GM12878 (cell line): ENCODE measurements at regions not wholly inside any gene's neighbourhood (a gene's known extent, or its start where the extent isn't known, plus 50 kb on each side); places are given as distances from the start of the nearest gene placed in this dataset.

Source experiments
- ATAC-seq: fragments of 200-7000 bp; cut with Tn5 transposase; 3 replicates; pipeline ENCODE4 v1.9.1; 2020; ENCODE audit warnings: mild to moderate bottlenecking, moderate library complexity
- BruUV-seq: library from RNA; stranded (reverse); fragments of 400-500 nt; replicated peaks from 2 replicates; lab custom pipeline; 2021; lab: Mats Ljungman, UMichigan
- CTCF ChIA-PET: fragments of 300-600 bp; sonication (Branson Sonifier 250); formaldehyde crosslinking; extraction: SDS; loops from one replicate; lab custom pipeline; 2021; ENCODE audit warnings: inconsistent platforms; lab: Yijun Ruan, JAX
- POLR2A ChIA-PET: fragments of 350-600 bp; formaldehyde crosslinking; extraction: SDS; loops from one replicate; lab custom pipeline; 2021; ENCODE audit warnings: inconsistent platforms; lab: Charles Lee
- RAD21 ChIA-PET: fragments of 300-600 bp; sonication (Branson Sonifier 250); formaldehyde crosslinking; loops from one replicate; lab custom pipeline; 2023; ENCODE audit warnings: antibody characterized with exemption; ENCODE audit not compliant: unreplicated experiment; lab: Charles Lee
- SMC1A ChIA-PET: fragments of 300-600 bp; sonication (Branson Sonifier 250); formaldehyde crosslinking; loops from one replicate; lab custom pipeline; 2023; ENCODE audit not compliant: unreplicated experiment, uncharacterized antibody; lab: Charles Lee
- DNase-seq: peaks from one replicate; pipeline ENCODE4 v3.0.0-alpha.2; 2011; ENCODE audit warnings: low read depth, low spot score
- FAIRE-seq: peaks from 3 replicates; lab custom pipeline; 2011; peaks lifted over from hg19 to GRCh38; lab: Jason Lieb, UNC
- H2AFZ ChIP-seq: 2 replicates; pipeline ENCODE4 v1.6.0; 2011; ENCODE audit warnings: low read depth, low read length, control low read depth; ENCODE audit not compliant: control insufficient read depth
- H3K27ac ChIP-seq: 2 replicates; pipeline ENCODE4 v1.5.1; 2011; ENCODE audit warnings: control low read depth; ENCODE audit not compliant: control insufficient read depth, insufficient read depth
- H3K27me3 ChIP-seq, 2 experiments: replicated peaks in 1 of 2; 2 replicates each; pipeline versions ENCODE4 v1.6.0 to v1.6.1; 2011; ENCODE audit warnings: low read length in 1 of 2; ENCODE audit not compliant: control insufficient read depth in 2 of 2, insufficient read depth in 2 of 2
- H3K36me3 ChIP-seq, 2 experiments: 2 replicates each; pipeline ENCODE4 v1.5.1; 2011; ENCODE audit warnings: low read length in 1 of 2; ENCODE audit not compliant: control insufficient read depth in 2 of 2, insufficient read depth in 2 of 2
- H3K4me1 ChIP-seq: 2 replicates; pipeline ENCODE4 v1.6.1; 2011; ENCODE audit warnings: mild to moderate bottlenecking, low read length, moderate library complexity, mixed read lengths; ENCODE audit not compliant: control insufficient read depth, insufficient read depth
- H3K4me2 ChIP-seq: 2 replicates; pipeline ENCODE4 v1.6.0; 2011; ENCODE audit warnings: control low read depth; ENCODE audit not compliant: control insufficient read depth, insufficient read depth
- H3K4me3 ChIP-seq: fragments of 200-600 bp; sonication (generic); 2 replicates; pipeline ENCODE4 v1.5.1; 2016
- H3K79me2 ChIP-seq: 2 replicates; pipeline ENCODE4 v1.6.0; 2011; ENCODE audit warnings: low read length; ENCODE audit not compliant: control insufficient read depth, insufficient read depth
- H3K9ac ChIP-seq: 2 replicates; pipeline ENCODE4 v1.8.0; 2011; ENCODE audit warnings: low read length, control low read depth, mixed read lengths; ENCODE audit not compliant: control insufficient read depth, insufficient read depth
- H3K9me3 ChIP-seq: replicated peaks from 3 replicates; pipeline ENCODE4 v1.5.1; 2011; ENCODE audit warnings: mild to moderate bottlenecking, low read length; ENCODE audit not compliant: control insufficient read depth, insufficient read depth
- H4K20me1 ChIP-seq: 2 replicates; pipeline ENCODE4 v1.6.0; 2011; ENCODE audit not compliant: control insufficient read depth, insufficient read depth
- CBX3 ChIP-seq: fragments of 200-600 bp; sonication (generic); IDR thresholded peaks from 2 replicates; pipeline ENCODE4 v1.6.1; 2016; ENCODE audit warnings: low read depth, borderline replicate concordance
- IKZF2 ChIP-seq, 2 experiments: fragments of 450-650 bp; IDR thresholded peaks; 2 replicates each; pipeline ENCODE4 v1.6.1; 2017; ENCODE audit warnings: mild to moderate bottlenecking in 2 of 2, moderate library complexity in 2 of 2
- KAT2A ChIP-seq: conservative IDR thresholded peaks from 2 replicates; pipeline ENCODE4 v1.6.1; 2011; ENCODE audit warnings: low read depth, low read length; ENCODE audit not compliant: control insufficient read depth
- KLF5 ChIP-seq: fragments of 450-650 bp; IDR thresholded peaks from 2 replicates; pipeline ENCODE4 v1.6.1; 2014; ENCODE audit warnings: mild to moderate bottlenecking; ENCODE audit not compliant: partially characterized antibody
- MAX ChIP-seq: IDR thresholded peaks from 2 replicates; pipeline ENCODE4 v1.6.1; 2012; ENCODE audit warnings: low read depth, low read length, improper control_type of control experiment
- MTA2 ChIP-seq: fragments of 450-650 bp; IDR thresholded peaks from 2 replicates; pipeline ENCODE4 v1.6.1; 2016; ENCODE audit warnings: low read depth, mild to moderate bottlenecking, moderate library complexity
- PBX3 ChIP-seq: IDR thresholded peaks from 2 replicates; pipeline ENCODE4 v1.6.1; 2011; ENCODE audit warnings: mild to moderate bottlenecking, low read depth, low read length, moderate library complexity; ENCODE audit not compliant: insufficient replicate concordance
- STAT3 ChIP-seq: IDR thresholded peaks from 2 replicates; pipeline ENCODE4 v1.6.1; 2011; ENCODE audit warnings: low read depth, low read length, improper control_type of control experiment
- WRNIP1 ChIP-seq: IDR thresholded peaks from 2 replicates; pipeline ENCODE4 v1.6.1; 2011; ENCODE audit warnings: low read depth, low read length, improper control_type of control experiment, borderline replicate concordance
- ZBTB4 ChIP-seq: fragments of 450-650 bp; formaldehyde crosslinking; IDR thresholded peaks from 2 replicates; pipeline ENCODE4 v1.4.0; 2022; ENCODE audit warnings: mild to moderate bottlenecking, moderate library complexity
- WGBS: methylation state at CpG from one replicate; pipeline ENCODE4 v1.1.6; 2016; ENCODE audit warnings: low lambda C conversion rate; ENCODE audit not compliant: insufficient replicate concordance, insufficient coverage; ENCODE audit errors: missing lambda C conversion rate; 5-methylcytosine and 5-hydroxymethylcytosine counted together
- in situ Hi-C: fragments of 300-500 bp; cut with MboI; formaldehyde crosslinking; loops from 9 replicates; pipeline ENCODE4 v1.14.3; 2018; ENCODE audit warnings: mixed read lengths
- intact Hi-C: fragments of 100-400 bp; cut with micrococcal nuclease; formaldehyde crosslinking; loops from one replicate; pipeline ENCODE4 v1.14.2; 2022; ENCODE audit not compliant: unreplicated experiment

- CTCF ChIA-PET, result no interaction called here
- H3K79me2 ChIP-seq, result no peaks in the 10 kb centered on the region
- no peak for FAIRE-seq
- 54% methylated on average over 10 of the region's 10 CpGs for WGBS
- ATAC-seq, result no peak
- no peak overlapping the region for H3K4me2 ChIP-seq
- no TSS peak for BruUV-seq
- no peaks in the 10 kb centered on the region for H4K20me1 ChIP-seq
- no peak overlapping the region for H3K27ac ChIP-seq
- POLR2A ChIA-PET, result no interaction called here
- no peak for DNase-seq
- SMC1A ChIA-PET, result no interaction called here
- no peak for TF ChIP-seq KLF5
- TF ChIP-seq ZBTB4 (CRISPR knock-in tag), result no peak
- TF ChIP-seq CBX3, result no peak
- no peak for TF ChIP-seq MAX
- no peak for TF ChIP-seq STAT3
- no peak for TF ChIP-seq PBX3
- no peak for TF ChIP-seq IKZF2 (IDR thresholded peaks at IDR 0.05)
- no peak for TF ChIP-seq KAT2A
- TF ChIP-seq WRNIP1, result no peak
- TF ChIP-seq MTA2, result no peak
- TF ChIP-seq, all 136 proteins: peak for 0
- Histone ChIP-seq H3K4me1 (no peaks in the 10 kb centered on the region), H3K4me3 (no peak overlapping the region), H2AFZ (no peak overlapping the region), H3K9me3 (no peaks in the 10 kb centered on the region), H3K9ac (no peak overlapping the region), H3K36me3 (no peaks in the 10 kb centered on the region), H3K27me3 (no peaks in the 10 kb centered on the region; a peak in 2 of 4 replicates)
- intact Hi-C loops (no loop called here), in situ Hi-C loops (no loop called here)
- RAD21 ChIA-PET, result interaction anchor here (0.7 kb wide), 1 partner anchor 72 kb away, joined by 3 read pairs; no protein-coding TSS in a partner anchor
Measured at GRCh38 chr2:204321027-204321800, 224.1 kb upstream of the PARD3B start.
